ENCODE measurements at regions not wholly inside any gene's neighbourhood (a gene's known extent, or its start where the extent isn't known, plus 50 kb on each side); places are given as distances from the start of the nearest gene placed in this dataset.
A peak's percentile ranks its signal among the peaks of the same experiment; 100 is the strongest.

DNA sequence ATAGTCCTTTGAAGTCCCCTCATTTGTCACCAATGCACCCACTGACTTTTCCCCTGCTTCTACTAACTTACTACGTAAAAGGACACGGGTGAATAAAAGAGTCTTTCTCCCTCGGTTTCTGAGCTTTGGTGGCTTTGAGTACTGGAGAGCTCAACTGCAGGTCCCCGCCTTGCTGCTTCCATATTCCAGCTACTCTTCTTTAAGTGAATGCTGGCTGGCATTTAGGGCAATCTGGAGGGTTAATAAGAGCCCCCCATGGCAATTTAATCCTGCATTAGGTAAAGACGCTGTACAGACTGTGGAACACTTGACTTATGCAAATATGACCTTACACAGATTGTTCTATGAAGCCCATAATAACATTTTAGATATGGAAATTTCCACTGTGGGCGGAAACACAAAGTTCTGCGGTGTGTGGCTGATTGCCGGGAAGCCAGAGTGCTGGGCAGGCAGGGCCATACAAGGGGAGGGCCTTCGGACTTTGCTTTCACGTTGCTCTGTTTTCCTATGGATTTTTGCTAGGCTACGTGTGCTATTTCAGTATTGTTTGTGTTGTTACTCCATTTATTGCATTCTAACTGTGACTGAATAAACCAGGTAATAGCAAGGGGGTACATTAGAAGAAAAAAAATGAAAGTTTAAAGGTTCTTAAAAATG is 97.5 kb downstream of the SLC10A2 start:
- WGBS, result 93% methylated on average over 11 of the region's 11 CpGs

GRCh38 chr13:102965802-102966201 is 100.4 kb downstream of the SLC10A2 start:
- no peaks in the 10 kb centered on the region for H3K27me3 ChIP-seq (ENCODE audit: control insufficient read depth in 2 of 2, insufficient read depth in 1 of 2, low read length in 1 of 2)
- no peaks in the 10 kb centered on the region for H3K36me3 ChIP-seq (ENCODE audit: control insufficient read depth in 2 of 2, insufficient read depth in 2 of 2, low read length in 1 of 2)
- peaks cover 0 to 3% of the 10 kb centered on the region in 2 donors for H3K4me1 ChIP-seq (ENCODE audit: control insufficient read depth in 2 of 2, insufficient read depth in 2 of 2, low read length in 2 of 2)
- H3K27ac ChIP-seq (ENCODE audit: low read depth in 1 of 2, low read length in 1 of 2), result peak overlapping the region in 1 of 2 donors; percentile 19
- H3K4me3 ChIP-seq (ENCODE audit: low read length in 2 of 2), result no peak overlapping the region
- H3K9me3 ChIP-seq (ENCODE audit: control insufficient read depth in 2 of 2, insufficient read depth in 1 of 2, low read length in 1 of 2), result no peaks in the 10 kb centered on the region
- 91% methylated on average over 2 of the region's 2 CpGs for WGBS
- DNase-seq (ENCODE audit: low read depth in 6 of 9, low spot score in 9 of 9), result no peak

More for the DNA sequence above, 97.5 kb downstream of the SLC10A2 start:
- no peaks in the 10 kb centered on the region for H3K9me3 ChIP-seq (ENCODE audit: control insufficient read depth in 2 of 2, insufficient read depth in 1 of 2, low read length in 1 of 2)
- H3K27me3 ChIP-seq (ENCODE audit: control insufficient read depth in 2 of 2, insufficient read depth in 1 of 2, low read length in 1 of 2), result no peaks in the 10 kb centered on the region
- DNase-seq (ENCODE audit: low read depth in 6 of 9, low spot score in 9 of 9), result no peak
- no peak overlapping the region for H3K27ac ChIP-seq (ENCODE audit: low read depth in 1 of 2, low read length in 1 of 2)
- peaks cover 0 to 3% of the 10 kb centered on the region in 2 donors for H3K4me1 ChIP-seq (ENCODE audit: control insufficient read depth in 2 of 2, insufficient read depth in 2 of 2, low read length in 2 of 2)
- no peak overlapping the region for H3K4me3 ChIP-seq (ENCODE audit: low read length in 2 of 2)
- H3K36me3 ChIP-seq (ENCODE audit: control insufficient read depth in 2 of 2, insufficient read depth in 2 of 2, low read length in 1 of 2), result no peaks in the 10 kb centered on the region

- no peak overlapping the region for H3K27ac ChIP-seq (ENCODE audit: low read depth in 1 of 2, low read length in 1 of 2)
- H3K9me3 ChIP-seq (ENCODE audit: control insufficient read depth in 2 of 2, insufficient read depth in 1 of 2, low read length in 1 of 2), result no peaks in the 10 kb centered on the region
- H3K27me3 ChIP-seq (ENCODE audit: control insufficient read depth in 2 of 2, insufficient read depth in 1 of 2, low read length in 1 of 2), result no peaks in the 10 kb centered on the region
- H3K4me3 ChIP-seq (ENCODE audit: low read length in 2 of 2), result no peak overlapping the region
- H3K36me3 ChIP-seq (ENCODE audit: control insufficient read depth in 2 of 2, insufficient read depth in 2 of 2, low read length in 1 of 2), result no peaks in the 10 kb centered on the region
- DNase-seq (ENCODE audit: low read depth in 6 of 9, low spot score in 9 of 9), result no peak
- peaks cover 0 to 3% of the 10 kb centered on the region in 2 donors for H3K4me1 ChIP-seq (ENCODE audit: control insufficient read depth in 2 of 2, insufficient read depth in 2 of 2, low read length in 2 of 2)
- 91% methylated on average over 2 of the region's 2 CpGs for WGBS
Measured at GRCh38 chr13:102962430-102962829, 103.8 kb downstream of the SLC10A2 start.

DNA sequence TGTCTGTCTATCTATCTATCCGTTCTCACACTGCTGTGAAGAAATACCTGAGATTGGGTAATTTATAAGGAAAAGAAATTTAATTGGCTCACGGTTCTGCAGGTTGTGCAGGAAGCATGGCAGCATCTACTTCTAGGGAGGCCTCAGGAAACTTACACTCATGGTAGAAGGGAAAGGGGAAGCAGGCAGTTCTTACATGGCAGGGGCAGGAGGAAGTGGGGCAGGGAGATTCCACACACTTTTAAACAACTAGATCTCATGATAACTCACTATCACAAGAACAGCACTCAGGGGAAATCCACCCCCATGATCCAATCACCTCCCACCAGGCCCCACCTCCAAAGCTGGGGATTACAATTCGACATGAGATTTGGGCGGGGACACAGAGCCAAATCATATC is 105.3 kb downstream of the SLC10A2 start:
- no peaks in the 10 kb centered on the region for H3K9me3 ChIP-seq (ENCODE audit: control insufficient read depth in 2 of 2, insufficient read depth in 1 of 2, low read length in 1 of 2)
- DNase-seq (ENCODE audit: low read depth in 6 of 9, low spot score in 9 of 9), result no peak
- no peak overlapping the region for H3K4me3 ChIP-seq (ENCODE audit: low read length in 2 of 2)
- no peaks in the 10 kb centered on the region for H3K27me3 ChIP-seq (ENCODE audit: control insufficient read depth in 2 of 2, insufficient read depth in 1 of 2, low read length in 1 of 2)
- peaks cover 0 to 3% of the 10 kb centered on the region in 2 donors for H3K4me1 ChIP-seq (ENCODE audit: control insufficient read depth in 2 of 2, insufficient read depth in 2 of 2, low read length in 2 of 2)
- no peak overlapping the region for H3K27ac ChIP-seq (ENCODE audit: low read depth in 1 of 2, low read length in 1 of 2)
- no peaks in the 10 kb centered on the region for H3K36me3 ChIP-seq (ENCODE audit: control insufficient read depth in 2 of 2, insufficient read depth in 2 of 2, low read length in 1 of 2)
- 89% methylated on average over 4 of the region's 4 CpGs for WGBS

GRCh38 chr13:102956449-102956848 is 109.8 kb downstream of the SLC10A2 start:
- WGBS, result 74% methylated on average over 4 of the region's 4 CpGs
- Histone ChIP-seq H3K9me3 (ENCODE audit: control insufficient read depth in 2 of 2, insufficient read depth in 1 of 2, low read length in 1 of 2) (no peaks in the 10 kb centered on the region), H3K27ac (ENCODE audit: low read depth in 1 of 2, low read length in 1 of 2) (no peak overlapping the region), H3K27me3 (ENCODE audit: control insufficient read depth in 2 of 2, insufficient read depth in 1 of 2, low read length in 1 of 2) (no peaks in the 10 kb centered on the region), H3K36me3 (ENCODE audit: control insufficient read depth in 2 of 2, insufficient read depth in 2 of 2, low read length in 1 of 2) (no peaks in the 10 kb centered on the region), H3K4me3 (ENCODE audit: low read length in 2 of 2) (no peak overlapping the region), H3K4me1 (ENCODE audit: control insufficient read depth in 2 of 2, insufficient read depth in 2 of 2, low read length in 2 of 2) (no peaks in the 10 kb centered on the region)
- DNase-seq (ENCODE audit: low read depth in 6 of 9, low spot score in 9 of 9), result no peak

DNA sequence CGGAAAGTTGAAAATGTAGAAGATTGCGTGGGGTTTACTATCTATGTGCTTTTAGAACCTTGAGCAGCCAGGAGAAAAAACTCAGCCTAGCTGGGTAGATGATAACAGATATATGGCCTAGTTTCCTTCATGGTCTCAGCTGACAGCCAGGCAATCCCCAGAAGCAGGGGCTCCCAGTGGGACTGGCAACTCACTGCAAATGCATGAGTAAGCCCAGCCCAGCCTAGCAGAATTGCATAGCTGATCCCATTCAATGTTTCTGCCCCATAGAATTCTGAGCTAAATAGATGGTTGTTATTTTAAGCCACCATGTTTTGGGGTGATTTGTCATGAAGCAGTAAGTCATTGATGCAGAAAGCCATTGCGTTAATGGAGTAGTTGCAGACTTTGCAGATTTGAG is 108.5 kb downstream of the ERCC5 start:
- no peaks in the 10 kb centered on the region for H3K36me3 ChIP-seq (ENCODE audit: control insufficient read depth in 2 of 2, insufficient read depth in 2 of 2, low read length in 1 of 2)
- H3K4me3 ChIP-seq (ENCODE audit: low read length in 2 of 2), result no peak overlapping the region
- H3K27ac ChIP-seq (ENCODE audit: low read depth in 1 of 2, low read length in 1 of 2), result no peak overlapping the region
- no peaks in the 10 kb centered on the region for H3K4me1 ChIP-seq (ENCODE audit: control insufficient read depth in 2 of 2, insufficient read depth in 2 of 2, low read length in 2 of 2)
- WGBS, result 96% methylated on average over 3 of the region's 3 CpGs
- DNase-seq (ENCODE audit: low read depth in 6 of 9, low spot score in 9 of 9), result no peak
- H3K27me3 ChIP-seq (ENCODE audit: control insufficient read depth in 2 of 2, insufficient read depth in 1 of 2, low read length in 1 of 2), result no peaks in the 10 kb centered on the region
- H3K9me3 ChIP-seq (ENCODE audit: control insufficient read depth in 2 of 2, insufficient read depth in 1 of 2, low read length in 1 of 2), result no peaks in the 10 kb centered on the region

- Histone ChIP-seq H3K36me3 (ENCODE audit: control insufficient read depth in 2 of 2, insufficient read depth in 2 of 2, low read length in 1 of 2) (no peaks in the 10 kb centered on the region), H3K4me3 (ENCODE audit: low read length in 2 of 2) (no peak overlapping the region), H3K27ac (ENCODE audit: low read depth in 1 of 2, low read length in 1 of 2) (no peak overlapping the region), H3K4me1 (ENCODE audit: control insufficient read depth in 2 of 2, insufficient read depth in 2 of 2, low read length in 2 of 2) (no peaks in the 10 kb centered on the region), H3K27me3 (ENCODE audit: control insufficient read depth in 2 of 2, insufficient read depth in 1 of 2, low read length in 1 of 2) (no peaks in the 10 kb centered on the region), H3K9me3 (ENCODE audit: control insufficient read depth in 2 of 2, insufficient read depth in 1 of 2, low read length in 1 of 2) (no peaks in the 10 kb centered on the region)
- 94% methylated on average over 9 of the region's 9 CpGs for WGBS
- DNase-seq (ENCODE audit: low read depth in 6 of 9, low spot score in 9 of 9), result no peak
Measured at GRCh38 chr13:102951808-102952207, 106.0 kb downstream of the ERCC5 start.

- Histone ChIP-seq H3K4me1 (ENCODE audit: control insufficient read depth in 2 of 2, insufficient read depth in 2 of 2, low read length in 2 of 2) (no peaks in the 10 kb centered on the region), H3K36me3 (ENCODE audit: control insufficient read depth in 2 of 2, insufficient read depth in 2 of 2, low read length in 1 of 2) (no peaks in the 10 kb centered on the region), H3K9me3 (ENCODE audit: control insufficient read depth in 2 of 2, insufficient read depth in 1 of 2, low read length in 1 of 2) (no peaks in the 10 kb centered on the region), H3K27me3 (ENCODE audit: control insufficient read depth in 2 of 2, insufficient read depth in 1 of 2, low read length in 1 of 2) (no peaks in the 10 kb centered on the region), H3K27ac (ENCODE audit: low read depth in 1 of 2, low read length in 1 of 2) (no peak overlapping the region), H3K4me3 (ENCODE audit: low read length in 2 of 2) (no peak overlapping the region)
- no peak for DNase-seq (ENCODE audit: low read depth in 6 of 9, low spot score in 9 of 9)
- 91% methylated on average over 8 of the region's 8 CpGs for WGBS
Measured at GRCh38 chr13:102947745-102948405, 102.0 kb downstream of the ERCC5 start.

- Histone ChIP-seq H3K36me3 (ENCODE audit: control insufficient read depth in 2 of 2, insufficient read depth in 2 of 2, low read length in 1 of 2) (no peaks in the 10 kb centered on the region), H3K4me3 (ENCODE audit: low read length in 2 of 2) (no peak overlapping the region), H3K27ac (ENCODE audit: low read depth in 1 of 2, low read length in 1 of 2) (no peak overlapping the region), H3K9me3 (ENCODE audit: control insufficient read depth in 2 of 2, insufficient read depth in 1 of 2, low read length in 1 of 2) (no peaks in the 10 kb centered on the region), H3K27me3 (ENCODE audit: control insufficient read depth in 2 of 2, insufficient read depth in 1 of 2, low read length in 1 of 2) (no peaks in the 10 kb centered on the region), H3K4me1 (ENCODE audit: control insufficient read depth in 2 of 2, insufficient read depth in 2 of 2, low read length in 2 of 2) (no peaks in the 10 kb centered on the region)
- 94% methylated on average over 4 of the region's 4 CpGs for WGBS
- DNase-seq (ENCODE audit: low read depth in 6 of 9, low spot score in 9 of 9), result no peak
Measured at GRCh38 chr13:102945886-102946285, 100.1 kb downstream of the ERCC5 start.

Data from thymus (tissue), 11 donors.